ENCODE measurements at regions not wholly inside any gene's neighbourhood (a gene's known extent, or its start where the extent isn't known, plus 50 kb on each side); places are given as distances from the start of the nearest gene placed in this dataset.

DNA sequence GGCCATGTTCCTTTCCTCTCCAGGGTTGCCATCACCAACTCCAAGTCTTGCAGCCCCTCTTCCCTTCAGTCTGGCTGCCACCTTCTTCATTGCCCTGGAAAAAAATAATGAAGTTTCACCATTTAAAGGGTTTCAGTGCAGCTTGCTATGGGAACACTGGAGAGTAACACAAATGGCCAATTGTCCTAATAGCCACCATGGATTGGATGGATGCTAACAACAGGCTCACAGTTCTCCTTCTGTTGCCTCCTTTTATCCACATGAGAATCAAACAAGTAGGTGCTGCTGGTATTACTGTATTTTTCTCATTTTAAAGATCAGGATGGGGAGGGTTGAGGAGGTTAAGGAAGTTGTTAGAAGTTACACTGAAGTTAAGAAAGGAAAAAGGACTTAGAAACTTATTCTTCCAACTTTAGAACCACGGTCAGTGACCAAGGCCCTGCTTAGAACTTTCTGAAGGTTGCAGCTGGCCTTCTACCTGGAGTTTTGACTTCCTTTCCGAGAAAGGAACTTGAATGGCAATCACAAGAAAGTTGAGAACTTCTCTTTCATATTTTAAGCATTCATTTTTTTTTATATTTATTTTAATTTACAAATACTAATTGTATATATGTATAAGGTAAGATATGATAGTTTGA is 198.0 kb upstream of the MAF start:
- H3K36me3 Mint-ChIP-seq, result no peaks in the 10 kb centered on the region
- H3K27ac Mint-ChIP-seq, result no peak overlapping the region
- H3K9me3 Mint-ChIP-seq, result no peaks in the 10 kb centered on the region
- H3K4me1 Mint-ChIP-seq, result peaks cover 4% of the 10 kb centered on the region
- no peak overlapping the region for H3K4me3 Mint-ChIP-seq
- H3K27me3 Mint-ChIP-seq (ENCODE audit: low read depth), result no peaks in the 10 kb centered on the region
- TF ChIP-seq, protein P1, sequence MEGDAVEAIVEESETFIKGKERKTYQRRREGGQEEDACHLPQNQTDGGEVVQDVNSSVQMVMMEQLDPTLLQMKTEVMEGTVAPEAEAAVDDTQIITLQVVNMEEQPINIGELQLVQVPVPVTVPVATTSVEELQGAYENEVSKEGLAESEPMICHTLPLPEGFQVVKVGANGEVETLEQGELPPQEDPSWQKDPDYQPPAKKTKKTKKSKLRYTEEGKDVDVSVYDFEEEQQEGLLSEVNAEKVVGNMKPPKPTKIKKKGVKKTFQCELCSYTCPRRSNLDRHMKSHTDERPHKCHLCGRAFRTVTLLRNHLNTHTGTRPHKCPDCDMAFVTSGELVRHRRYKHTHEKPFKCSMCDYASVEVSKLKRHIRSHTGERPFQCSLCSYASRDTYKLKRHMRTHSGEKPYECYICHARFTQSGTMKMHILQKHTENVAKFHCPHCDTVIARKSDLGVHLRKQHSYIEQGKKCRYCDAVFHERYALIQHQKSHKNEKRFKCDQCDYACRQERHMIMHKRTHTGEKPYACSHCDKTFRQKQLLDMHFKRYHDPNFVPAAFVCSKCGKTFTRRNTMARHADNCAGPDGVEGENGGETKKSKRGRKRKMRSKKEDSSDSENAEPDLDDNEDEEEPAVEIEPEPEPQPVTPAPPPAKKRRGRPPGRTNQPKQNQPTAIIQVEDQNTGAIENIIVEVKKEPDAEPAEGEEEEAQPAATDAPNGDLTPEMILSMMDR (IDR thresholded peaks at IDR 0.05; ENCODE audit: unreplicated experiment), result no peak
- DNase-seq (ENCODE audit: low spot score in 2 of 2, unreplicated experiment in 2 of 2), result no peak

DNA sequence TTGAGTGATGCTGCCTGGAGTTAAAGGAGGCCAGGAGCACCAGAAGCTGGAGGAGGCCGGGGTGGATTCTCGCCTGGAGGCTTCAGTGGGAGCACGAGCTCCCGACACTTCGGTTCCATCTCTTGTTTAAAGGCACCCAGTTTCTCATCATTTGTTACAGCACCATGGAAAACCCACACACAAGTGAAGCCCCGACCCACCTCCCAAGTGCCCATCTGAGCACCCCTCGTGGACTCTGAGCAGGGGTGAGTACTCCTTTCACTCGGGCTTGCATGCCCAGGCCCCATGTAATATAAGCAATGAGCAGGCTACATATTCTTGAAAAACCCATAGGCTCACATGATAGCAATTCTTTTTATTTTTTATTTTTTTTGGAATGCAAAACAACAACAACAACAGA is 196.9 kb upstream of the MAF start:
- H3K9me3 Mint-ChIP-seq, result no peaks in the 10 kb centered on the region
- H3K36me3 Mint-ChIP-seq, result no peaks in the 10 kb centered on the region
- no peak for DNase-seq (ENCODE audit: low spot score in 2 of 2, unreplicated experiment in 2 of 2)
- H3K4me3 Mint-ChIP-seq, result no peak overlapping the region
- H3K27me3 Mint-ChIP-seq (ENCODE audit: low read depth), result no peaks in the 10 kb centered on the region
- H3K4me1 Mint-ChIP-seq, result peaks cover 4% of the 10 kb centered on the region
- no peak overlapping the region for H3K27ac Mint-ChIP-seq
- TF ChIP-seq, protein P1 (IDR thresholded peaks at IDR 0.05; ENCODE audit: unreplicated experiment), result no peak

DNA sequence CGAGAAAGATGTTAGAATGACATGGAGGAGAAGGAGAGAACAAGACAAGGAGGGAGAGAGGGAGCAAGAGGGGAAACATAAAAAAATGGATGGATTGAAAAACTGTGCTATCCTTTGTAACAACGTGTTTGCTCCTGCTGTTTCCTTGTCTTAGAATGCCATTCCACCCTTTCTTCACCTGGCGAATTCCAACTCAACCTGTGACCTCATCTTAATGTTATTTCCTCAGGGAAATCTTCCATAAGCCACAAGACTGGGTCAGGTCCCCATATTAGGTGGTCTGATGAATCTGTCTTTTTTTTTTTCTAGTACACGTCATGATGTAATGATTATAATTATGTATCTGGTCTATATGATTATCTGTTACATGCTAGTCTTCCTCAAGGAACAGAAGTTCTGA is 195.0 kb upstream of the MAF start:
- TF ChIP-seq, protein P1 (IDR thresholded peaks at IDR 0.05; ENCODE audit: unreplicated experiment), result no peak
- Mint-ChIP-seq H3K27me3 (ENCODE audit: low read depth) (no peaks in the 10 kb centered on the region), H3K4me3 (no peak overlapping the region), H3K4me1 (peaks cover 4% of the 10 kb centered on the region), H3K9me3 (no peaks in the 10 kb centered on the region), H3K36me3 (no peaks in the 10 kb centered on the region), H3K27ac (no peak overlapping the region)
- DNase-seq (ENCODE audit: low spot score in 2 of 2, unreplicated experiment in 2 of 2), result no peak

DNA sequence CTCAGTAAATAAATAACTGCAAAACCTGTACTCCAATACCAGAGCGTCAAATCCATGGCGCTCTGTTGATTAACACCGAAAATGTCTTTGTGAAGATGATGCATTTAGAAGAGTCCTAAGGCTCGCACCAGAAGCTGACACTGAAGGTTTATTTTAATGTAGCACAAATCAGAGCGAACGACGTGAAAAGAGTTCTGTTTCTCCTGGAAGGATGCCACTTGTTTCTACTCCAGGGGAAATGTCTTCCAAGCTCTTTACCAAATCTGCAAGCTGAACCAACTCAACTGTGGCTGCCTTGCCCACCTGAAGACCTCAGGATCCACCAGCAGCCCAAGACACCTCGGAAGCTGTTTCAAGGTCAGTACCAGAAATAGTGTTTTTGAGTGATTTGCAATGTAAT is 194.4 kb upstream of the MAF start:
- H3K36me3 Mint-ChIP-seq, result no peaks in the 10 kb centered on the region
- DNase-seq (ENCODE audit: low spot score in 2 of 2, unreplicated experiment in 2 of 2), result no peak
- no peak overlapping the region for H3K27ac Mint-ChIP-seq
- no peaks in the 10 kb centered on the region for H3K9me3 Mint-ChIP-seq
- TF ChIP-seq, protein P1 (IDR thresholded peaks at IDR 0.05; ENCODE audit: unreplicated experiment), result no peak
- H3K4me1 Mint-ChIP-seq, result peaks cover 4% of the 10 kb centered on the region
- no peaks in the 10 kb centered on the region for H3K27me3 Mint-ChIP-seq (ENCODE audit: low read depth)
- no peak overlapping the region for H3K4me3 Mint-ChIP-seq

DNA sequence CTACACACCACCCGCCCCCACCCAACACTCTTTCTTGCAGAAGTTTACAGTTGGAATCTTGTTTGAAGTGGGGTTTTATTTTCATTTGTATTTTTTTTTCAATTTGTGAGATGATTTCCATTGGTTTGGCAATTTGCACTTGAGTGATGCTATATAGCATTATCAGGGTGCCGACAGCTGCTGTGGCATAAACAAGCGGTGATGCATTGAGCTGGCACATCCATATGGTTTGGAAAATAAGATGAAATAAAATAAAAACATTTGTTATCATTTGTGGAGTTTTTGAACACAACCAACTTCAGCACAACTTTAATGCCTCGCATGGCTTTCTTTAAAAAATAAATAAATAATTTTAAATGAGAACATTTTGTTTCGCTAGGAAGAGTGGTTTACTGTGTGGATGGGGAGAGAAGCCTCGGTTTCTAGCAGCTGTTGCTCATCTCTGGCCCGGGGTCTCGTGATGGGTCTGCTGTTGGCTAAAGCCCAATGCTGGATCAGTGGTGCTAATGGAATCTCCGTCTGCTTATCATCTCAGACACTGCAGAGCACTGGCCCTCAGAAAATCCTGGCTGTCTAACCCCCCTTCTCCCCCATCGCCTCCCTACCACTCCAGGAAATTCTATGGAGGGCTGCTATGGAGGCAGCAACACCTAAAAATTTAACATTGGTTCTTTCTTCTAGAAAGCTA is 192.3 kb upstream of the MAF start:
- TF ChIP-seq, protein P1 (IDR thresholded peaks at IDR 0.05; ENCODE audit: unreplicated experiment), result no peak
- peak; percentile 25 to 52 for DNase-seq (ENCODE audit: low spot score in 2 of 2, unreplicated experiment in 2 of 2)
- no peaks in the 10 kb centered on the region for H3K9me3 Mint-ChIP-seq
- H3K27me3 Mint-ChIP-seq (ENCODE audit: low read depth), result no peaks in the 10 kb centered on the region
- H3K4me1 Mint-ChIP-seq, result peaks cover 17% of the 10 kb centered on the region
- H3K36me3 Mint-ChIP-seq, result no peaks in the 10 kb centered on the region
- no peak overlapping the region for H3K27ac Mint-ChIP-seq
- no peak overlapping the region for H3K4me3 Mint-ChIP-seq
